OCI-LY1 (cell line): ENCODE measurements at regions not wholly inside any gene's neighbourhood (a gene's known extent, or its start where the extent isn't known, plus 50 kb on each side); places are given as distances from the start of the nearest gene placed in this dataset.

Source experiments
- H2AFZ ChIP-seq: fragments of 200-600 bp; sonication (generic), shearing (Covaris generic); 2 replicates; pipeline ENCODE4 v1.6.0; 2014; ENCODE audit warnings: antibody characterized with exemption, mild to moderate bottlenecking, low read length
- H3F3A ChIP-seq: fragments of 200-600 bp; sonication (generic), shearing (Covaris generic); 2 replicates; pipeline ENCODE4 v1.6.0; 2014; ENCODE audit warnings: mild to moderate bottlenecking, antibody characterized with exemption, low read length, moderate library complexity; ENCODE audit not compliant: insufficient read depth
- H3K27ac ChIP-seq: fragments of 200-600 bp; sonication (generic); 2 replicates; pipeline ENCODE4 v1.5.1; 2014; ENCODE audit warnings: low read length, mixed run types, mild to moderate bottlenecking, low read depth; ENCODE audit not compliant: poor library complexity, severe bottlenecking
- H3K27me3 ChIP-seq: fragments of 200-600 bp; sonication (generic); 2 replicates; pipeline ENCODE4 v1.6.0; 2014; ENCODE audit warnings: antibody characterized with exemption, mild to moderate bottlenecking, low read length, moderate library complexity; ENCODE audit not compliant: insufficient read depth
- H3K36me3 ChIP-seq: fragments of 200-600 bp; sonication (generic); 2 replicates; pipeline ENCODE4 v1.6.1; 2014; ENCODE audit warnings: mild to moderate bottlenecking, antibody characterized with exemption, low read length, moderate library complexity, mixed read lengths; ENCODE audit not compliant: insufficient read depth
- H3K4me1 ChIP-seq: fragments of 200-600 bp; sonication (generic); 2 replicates; pipeline ENCODE4 v1.5.1; 2014; ENCODE audit warnings: mild to moderate bottlenecking, low read length, moderate library complexity; ENCODE audit not compliant: insufficient read depth, severe bottlenecking
- H3K4me2 ChIP-seq: fragments of 200-600 bp; sonication (generic), shearing (Covaris generic); 2 replicates; pipeline ENCODE4 v1.6.1; 2014; ENCODE audit warnings: low read length
- H3K4me3 ChIP-seq: fragments of 200-600 bp; sonication (generic); 2 replicates; pipeline ENCODE4 v1.5.1; 2014; ENCODE audit warnings: low read length, low read depth, mild to moderate bottlenecking, mixed read lengths; ENCODE audit not compliant: poor library complexity, severe bottlenecking
- H3K79me2 ChIP-seq: fragments of 200-600 bp; shearing (Covaris generic); 2 replicates; pipeline ENCODE4 v1.6.1; 2016; ENCODE audit warnings: mixed run types, low read length, mixed read lengths; ENCODE audit not compliant: insufficient read depth
- H3K9ac ChIP-seq: fragments of 200-600 bp; sonication (generic), shearing (Covaris generic); 2 replicates; pipeline ENCODE4 v1.6.1; 2014; ENCODE audit warnings: mild to moderate bottlenecking, low read length, mixed read lengths
- H3K9me2 ChIP-seq: fragments of 200-600 bp; sonication (generic), shearing (Covaris generic); 2 replicates; pipeline ENCODE4 v1.6.1; 2014; ENCODE audit warnings: low read depth, mild to moderate bottlenecking, low read length, mixed read lengths
- H3K9me3 ChIP-seq: fragments of 200-600 bp; shearing (Covaris generic); 2 replicates; pipeline ENCODE4 v1.6.1; 2014; ENCODE audit warnings: low read length, mixed read lengths
- H4K20me1 ChIP-seq: fragments of 200-600 bp; sonication (generic), shearing (Covaris generic); 2 replicates; pipeline ENCODE4 v1.6.0; 2016; ENCODE audit warnings: mild to moderate bottlenecking, low read length; ENCODE audit not compliant: insufficient read depth
- CTCF ChIP-seq: fragments of 200-600 bp; sonication (generic), shearing (Covaris generic); IDR thresholded peaks from 2 replicates; pipeline ENCODE4 v1.5.1; 2017; ENCODE audit warnings: mild to moderate bottlenecking, antibody characterized with exemption, low read length, moderate library complexity, mixed read lengths
- EZH2 ChIP-seq: fragments of 200-600 bp; sonication (generic), shearing (Covaris generic); IDR thresholded peaks from 2 replicates; pipeline ENCODE4 v1.8.0; 2017; ENCODE audit warnings: borderline replicate concordance, mixed run types, mild to moderate bottlenecking, antibody characterized with exemption, low read length, moderate library complexity, mixed read lengths

GRCh38 chrX:40439625-40440532, 140.9 kb upstream of the ATP6AP2 start:
- H3F3A ChIP-seq, result no peaks in the 10 kb centered on the region
- H3K9me3 ChIP-seq, result no peaks in the 10 kb centered on the region
- TF ChIP-seq EZH2 (no peak), CTCF (no peak)
- H3K4me1 ChIP-seq, result no peaks in the 10 kb centered on the region
- H4K20me1 ChIP-seq, result no peaks in the 10 kb centered on the region
- H3K27ac ChIP-seq, result no peak overlapping the region
- H3K36me3 ChIP-seq, result no peaks in the 10 kb centered on the region
- no peaks in the 10 kb centered on the region for H3K9me2 ChIP-seq
- no peak overlapping the region for H3K9ac ChIP-seq
- H3K27me3 ChIP-seq, result no peaks in the 10 kb centered on the region
- no peak overlapping the region for H3K4me3 ChIP-seq
- no peaks in the 10 kb centered on the region for H3K79me2 ChIP-seq
- no peak overlapping the region for H2AFZ ChIP-seq
- no peak overlapping the region for H3K4me2 ChIP-seq

DNA sequence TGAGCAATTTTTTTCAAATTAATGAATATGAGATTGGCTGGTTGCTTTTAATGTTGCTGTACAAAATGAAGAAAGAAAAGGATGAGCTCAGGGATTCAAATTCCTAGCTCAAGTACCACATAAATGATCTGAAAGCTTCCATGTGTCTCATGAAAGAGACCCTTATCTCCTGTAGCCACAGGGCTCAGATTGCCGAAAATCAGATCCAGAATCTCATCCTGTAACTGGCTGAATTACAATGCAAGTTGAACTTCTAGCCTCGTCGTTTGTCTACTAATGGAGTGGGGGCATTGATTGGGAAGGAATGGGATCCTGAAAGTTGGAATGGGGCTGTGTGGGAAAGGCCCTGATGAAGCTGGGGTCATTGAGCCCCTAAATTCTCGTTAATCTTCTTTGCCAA, 143.4 kb upstream of the ATP6AP2 start:
- no peaks in the 10 kb centered on the region for H3K79me2 ChIP-seq
- no peaks in the 10 kb centered on the region for H3K4me1 ChIP-seq
- TF ChIP-seq EZH2, result no peak
- H4K20me1 ChIP-seq, result no peaks in the 10 kb centered on the region
- no peak overlapping the region for H3K4me2 ChIP-seq
- no peak overlapping the region for H3K27ac ChIP-seq
- H2AFZ ChIP-seq, result no peak overlapping the region
- H3K36me3 ChIP-seq, result no peaks in the 10 kb centered on the region
- no peaks in the 10 kb centered on the region for H3F3A ChIP-seq
- no peak overlapping the region for H3K4me3 ChIP-seq
- no peak overlapping the region for H3K9ac ChIP-seq
- H3K9me3 ChIP-seq, result no peaks in the 10 kb centered on the region
- no peaks in the 10 kb centered on the region for H3K9me2 ChIP-seq
- no peaks in the 10 kb centered on the region for H3K27me3 ChIP-seq

DNA sequence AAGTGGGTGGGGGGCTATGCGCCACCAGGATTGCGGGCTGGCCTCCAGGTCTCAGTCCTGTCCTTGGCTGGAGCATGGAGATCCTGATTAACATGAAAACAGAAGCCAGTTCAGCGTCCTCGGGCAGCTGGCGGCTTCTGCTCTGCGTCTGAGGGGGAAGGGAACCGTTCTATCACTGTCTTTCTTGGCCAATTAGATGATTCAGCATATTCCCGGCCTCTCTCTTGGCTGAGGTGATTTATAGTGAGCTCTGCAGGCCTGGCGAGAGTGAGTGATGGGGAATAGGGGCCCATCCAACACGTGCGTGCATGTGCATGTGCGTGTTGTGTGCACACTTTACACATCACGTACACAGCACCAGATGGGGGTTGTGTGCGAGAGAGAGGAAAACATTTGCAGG, 145.8 kb upstream of the ATP6AP2 start:
- Histone ChIP-seq H3K9me2 (no peaks in the 10 kb centered on the region), H3K36me3 (no peaks in the 10 kb centered on the region), H3F3A (no peaks in the 10 kb centered on the region), H2AFZ (no peak overlapping the region), H3K79me2 (no peaks in the 10 kb centered on the region), H3K4me2 (no peak overlapping the region), H3K9ac (no peak overlapping the region), H3K4me1 (no peaks in the 10 kb centered on the region), H3K4me3 (no peak overlapping the region), H3K9me3 (no peaks in the 10 kb centered on the region), H4K20me1 (no peaks in the 10 kb centered on the region), H3K27ac (no peak overlapping the region), H3K27me3 (no peaks in the 10 kb centered on the region)
- no peak for TF ChIP-seq EZH2
- TF ChIP-seq CTCF, result no peak

DNA sequence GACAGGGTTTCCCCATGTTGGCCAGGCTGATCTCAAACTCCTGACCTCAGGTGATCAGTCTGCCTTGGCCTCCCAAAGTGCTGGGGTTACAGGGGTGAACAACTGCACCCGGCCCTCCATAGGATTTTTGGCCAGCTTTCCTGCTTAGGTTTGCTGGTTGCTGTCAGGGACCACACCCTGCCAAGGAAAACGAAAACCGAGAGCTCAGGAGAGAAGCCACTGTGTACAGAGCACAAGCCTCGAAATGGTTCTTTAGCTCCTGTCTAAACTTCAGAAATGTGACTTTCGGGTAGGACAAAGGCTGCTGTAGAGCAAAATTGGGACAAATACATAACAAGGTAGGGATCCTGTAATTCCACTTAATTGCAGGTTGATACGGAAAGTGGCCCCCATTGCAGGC, 146.3 kb upstream of the ATP6AP2 start:
- Histone ChIP-seq H2AFZ (no peak overlapping the region), H3F3A (no peaks in the 10 kb centered on the region)

More for the DNA sequence above, 146.3 kb upstream of the ATP6AP2 start:
- H3K79me2 ChIP-seq, result no peaks in the 10 kb centered on the region
- H3K4me3 ChIP-seq, result no peak overlapping the region
- H3K9me3 ChIP-seq, result no peaks in the 10 kb centered on the region
- H3K36me3 ChIP-seq, result no peaks in the 10 kb centered on the region
- no peaks in the 10 kb centered on the region for H3K4me1 ChIP-seq
- no peaks in the 10 kb centered on the region for H3K27me3 ChIP-seq
- H3K9me2 ChIP-seq, result no peaks in the 10 kb centered on the region
- H3K9ac ChIP-seq, result no peak overlapping the region
- TF ChIP-seq CTCF, result no peak
- TF ChIP-seq EZH2, result no peak
- H3K4me2 ChIP-seq, result no peak overlapping the region
- no peak overlapping the region for H3K27ac ChIP-seq
- no peaks in the 10 kb centered on the region for H4K20me1 ChIP-seq
